ENCODE measurements at regions not wholly inside any gene's neighbourhood (a gene's known extent, or its start where the extent isn't known, plus 50 kb on each side); places are given as distances from the start of the nearest gene placed in this dataset.

- TF ChIP-seq, protein P1, sequence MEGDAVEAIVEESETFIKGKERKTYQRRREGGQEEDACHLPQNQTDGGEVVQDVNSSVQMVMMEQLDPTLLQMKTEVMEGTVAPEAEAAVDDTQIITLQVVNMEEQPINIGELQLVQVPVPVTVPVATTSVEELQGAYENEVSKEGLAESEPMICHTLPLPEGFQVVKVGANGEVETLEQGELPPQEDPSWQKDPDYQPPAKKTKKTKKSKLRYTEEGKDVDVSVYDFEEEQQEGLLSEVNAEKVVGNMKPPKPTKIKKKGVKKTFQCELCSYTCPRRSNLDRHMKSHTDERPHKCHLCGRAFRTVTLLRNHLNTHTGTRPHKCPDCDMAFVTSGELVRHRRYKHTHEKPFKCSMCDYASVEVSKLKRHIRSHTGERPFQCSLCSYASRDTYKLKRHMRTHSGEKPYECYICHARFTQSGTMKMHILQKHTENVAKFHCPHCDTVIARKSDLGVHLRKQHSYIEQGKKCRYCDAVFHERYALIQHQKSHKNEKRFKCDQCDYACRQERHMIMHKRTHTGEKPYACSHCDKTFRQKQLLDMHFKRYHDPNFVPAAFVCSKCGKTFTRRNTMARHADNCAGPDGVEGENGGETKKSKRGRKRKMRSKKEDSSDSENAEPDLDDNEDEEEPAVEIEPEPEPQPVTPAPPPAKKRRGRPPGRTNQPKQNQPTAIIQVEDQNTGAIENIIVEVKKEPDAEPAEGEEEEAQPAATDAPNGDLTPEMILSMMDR (IDR thresholded peaks at IDR 0.05; ENCODE audit: low read depth, low read length), result no peak
- TF ChIP-seq EZH2phosphoT487 (IDR thresholded peaks at IDR 0.05; ENCODE audit: low read depth), result no peak
Measured at GRCh38 chr13:85287528-85287927, 511.7 kb downstream of the SLITRK6 start.
